K562 (cell line): ENCODE measurements at regions not wholly inside any gene's neighbourhood (a gene's known extent, or its start where the extent isn't known, plus 50 kb on each side); places are given as distances from the start of the nearest gene placed in this dataset.
A peak's percentile ranks its signal among the peaks of the same experiment; 100 is the strongest.

ENCODE experiments used
- ARID4B ChIP-seq: sonication (generic); formaldehyde crosslinking; IDR thresholded peaks from 2 replicates; pipeline ENCODE4 v1.8.0; 2022; ENCODE audit warnings: mild to moderate bottlenecking, missing genetic modification reagents
- BHLHE40 ChIP-seq: IDR thresholded peaks from 2 replicates; pipeline ENCODE4 v1.6.1; 2011; ENCODE audit warnings: low read length, improper control_type of control experiment
- CREB1 ChIP-seq, 2 experiments: sonication (generic) in 1 of 2; formaldehyde crosslinking in 1 of 2; IDR thresholded peaks; 2 replicates each; pipeline versions ENCODE4 v1.6.1 to v1.8.0; 2012 to 2022; ENCODE audit warnings: inconsistent platforms in 1 of 2, mild to moderate bottlenecking in 1 of 2, missing genetic modification reagents in 1 of 2, moderate library complexity in 1 of 2
- CSDE1 ChIP-seq, 2 experiments: fragments of 450-650 bp; IDR thresholded peaks; 2 replicates each; pipeline ENCODE4 v1.6.1; 2016; ENCODE audit warnings: mild to moderate bottlenecking in 1 of 2
- E2F4 ChIP-seq: sonication (generic); formaldehyde crosslinking; IDR thresholded peaks from 2 replicates; pipeline ENCODE4 v1.8.0; 2022; ENCODE audit warnings: mild to moderate bottlenecking, low read depth, missing genetic modification reagents
- HDAC2 ChIP-seq: fragments of 450-650 bp; IDR thresholded peaks from 2 replicates; pipeline ENCODE4 v1.6.1; 2016; ENCODE audit warnings: mild to moderate bottlenecking
- NCOA6 ChIP-seq: fragments of 450-650 bp; IDR thresholded peaks from 2 replicates; pipeline ENCODE4 v1.6.1; 2017; ENCODE audit warnings: mild to moderate bottlenecking
- RNF219 ChIP-seq: fragments of 250-450 bp; sonication (Bioruptor Pico); IDR thresholded peaks from 2 replicates; pipeline ENCODE4 v1.5.0; 2022; ENCODE audit warnings: mild to moderate bottlenecking
- SP1 ChIP-seq: sonication (generic); formaldehyde crosslinking; IDR thresholded peaks from 2 replicates; pipeline ENCODE4 v1.8.1; 2022; ENCODE audit warnings: mild to moderate bottlenecking, missing genetic modification reagents
- TCFL5 ChIP-seq: fragments of 250-450 bp; sonication (Bioruptor Pico); conservative IDR thresholded peaks from 2 replicates; pipeline ENCODE4 v1.6.1; 2021; ENCODE audit warnings: mild to moderate bottlenecking, moderate library complexity, matching md5 sums
- TFE3 ChIP-seq: fragments of 450-650 bp; formaldehyde crosslinking; IDR thresholded peaks from 2 replicates; pipeline ENCODE4 v1.4.0; 2020; ENCODE audit warnings: mild to moderate bottlenecking, mixed read lengths
- TGIF2 ChIP-seq: sonication (generic); formaldehyde crosslinking; IDR thresholded peaks from 2 replicates; pipeline ENCODE4 v1.8.1; 2022; ENCODE audit warnings: mild to moderate bottlenecking, missing genetic modification reagents, moderate library complexity
- ZFP30 ChIP-seq: fragments of 250-450 bp; sonication (Bioruptor Pico); IDR thresholded peaks from 2 replicates; pipeline ENCODE4 v1.8.0; 2022; ENCODE audit warnings: moderate library complexity, mild to moderate bottlenecking, inconsistent platforms, borderline replicate concordance
- ZNF133 ChIP-seq: fragments of 250-450 bp; sonication (Bioruptor Pico); IDR thresholded peaks from 2 replicates; pipeline ENCODE4 v1.4.0; 2020; ENCODE audit warnings: mild to moderate bottlenecking
- ZNF639 ChIP-seq, 2 experiments: fragments of 200-800 bp in 1 of 2; sonication (Bioruptor generic) in 1 of 2; sonication (generic) in 1 of 2; formaldehyde crosslinking in 1 of 2; IDR thresholded peaks in 1 of 2; conservative IDR thresholded peaks in 1 of 2; 2 replicates each; pipeline versions ENCODE4 v1.5.0 to v1.6.1; 2016 to 2020; ENCODE audit warnings: missing compliant biosample characterization in 1 of 2, missing genetic modification characterization in 1 of 2, missing genetic modification reagents in 1 of 2
- ZNF699 ChIP-seq: fragments of 250-450 bp; sonication (Bioruptor Pico); IDR thresholded peaks from 2 replicates; pipeline ENCODE4 v1.8.0; 2021; ENCODE audit warnings: mild to moderate bottlenecking, moderate library complexity; ENCODE audit not compliant: insufficient replicate concordance

GRCh38 chr10:91103384-91104192 lies 116.9 kb upstream of the PCGF5 start (continued):
- no peak for TF ChIP-seq RNF219 (CRISPR knock-in tag)
- TF ChIP-seq TGIF2 (CRISPR knock-in tag), result no peak
- no peak for TF ChIP-seq E2F4 (CRISPR knock-in tag)
- TF ChIP-seq ZNF133 (CRISPR knock-in tag), result no peak
- TF ChIP-seq ZFP30 (CRISPR knock-in tag), result no peak
- no peak for TF ChIP-seq TCFL5 (CRISPR knock-in tag)
- no peak for TF ChIP-seq TFE3 (CRISPR knock-in tag)
- TF ChIP-seq ZNF699 (CRISPR knock-in tag), result no peak
- no peak; the same call in 1 of the 2 replicates for TF ChIP-seq HDAC2
- TF ChIP-seq ZNF639 (CRISPR knock-in tag; conservative IDR thresholded peaks at IDR 0.05 in 1 of 2, IDR thresholded peaks at IDR 0.05 in 1 of 2), result no peak
- TF ChIP-seq SP1 (CRISPR knock-in tag), result no peak
- no peak for TF ChIP-seq BHLHE40
- TF ChIP-seq ARID4B (CRISPR knock-in tag), result no peak
- TF ChIP-seq CREB1 (IDR thresholded peaks at IDR 0.05), result peak; percentile 26; the same call in 1 of the 2 replicates
- no peak for TF ChIP-seq CREB1 (CRISPR knock-in tag; IDR thresholded peaks at IDR 0.05)
- TF ChIP-seq CSDE1 (IDR thresholded peaks at IDR 0.05), result no peak
- no peak for TF ChIP-seq NCOA6
